Mesodermal cell (in vitro differentiated cells): ENCODE measurements at regions not wholly inside any gene's neighbourhood (a gene's known extent, or its start where the extent isn't known, plus 50 kb on each side); places are given as distances from the start of the nearest gene placed in this dataset.

Experiments used
- H3K27ac ChIP-seq: 2 replicates; pipeline ENCODE4 v1.7.0; 2013; ENCODE audit warnings: mild to moderate bottlenecking, low read depth, low read length, moderate library complexity; ENCODE audit not compliant: severe bottlenecking
- H3K36me3 ChIP-seq: 2 replicates; pipeline ENCODE4 v1.7.1; 2013; ENCODE audit warnings: mild to moderate bottlenecking, low read length, moderate library complexity; ENCODE audit not compliant: control insufficient read depth, insufficient read depth
- H3K4me1 ChIP-seq: one replicate; pipeline ENCODE4 v1.7.1; 2013; ENCODE audit warnings: mild to moderate bottlenecking, low read length; ENCODE audit not compliant: insufficient read depth, control insufficient read depth, poor library complexity, severe bottlenecking
- H3K4me3 ChIP-seq: 2 replicates; pipeline ENCODE4 v1.7.0; 2013; ENCODE audit warnings: low read length, control low read depth, mild to moderate bottlenecking; ENCODE audit not compliant: insufficient read depth, poor library complexity, severe bottlenecking; ENCODE audit errors: extremely low read depth
- H3K9me3 ChIP-seq: 2 replicates; pipeline ENCODE4 v1.7.1; 2013; ENCODE audit warnings: mild to moderate bottlenecking, low read length, moderate library complexity; ENCODE audit not compliant: control insufficient read depth
- WGBS, 2 experiments: methylation state at CpG; one replicate each; pipeline ENCODE4 v1.1.5; 2013; ENCODE audit warnings: missing lambda C conversion rate in 2 of 2; ENCODE audit not compliant: insufficient coverage in 2 of 2; 5-methylcytosine and 5-hydroxymethylcytosine counted together

DNA sequence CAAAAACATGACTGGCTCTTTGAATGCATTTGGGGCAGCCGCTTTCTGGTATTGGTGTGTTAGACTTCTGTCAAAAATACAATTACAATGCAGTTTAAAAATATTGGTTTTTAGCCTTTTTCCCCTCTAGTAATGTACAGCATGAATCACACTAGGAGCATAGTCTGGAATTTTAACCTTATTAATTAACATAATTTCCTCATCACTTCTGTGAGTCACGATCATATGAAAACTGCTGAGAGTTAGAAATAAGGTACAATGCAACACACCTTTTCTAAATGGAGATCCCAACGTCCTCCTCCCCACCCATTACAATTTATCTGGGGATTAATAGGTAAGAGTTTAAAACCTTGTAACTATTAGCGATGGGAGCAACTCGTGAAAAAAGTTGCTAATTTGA lies 297.1 kb upstream of the RIMS1 start:
- WGBS, 2 experiments, result no CpG with 5 or more reads among the region's 5 CpGs
- Histone ChIP-seq H3K4me3 (no peak overlapping the region), H3K9me3 (peaks cover 6% of the 10 kb centered on the region), H3K27ac (no peak overlapping the region), H3K4me1 (no peaks in the 10 kb centered on the region), H3K36me3 (no peaks in the 10 kb centered on the region)

DNA sequence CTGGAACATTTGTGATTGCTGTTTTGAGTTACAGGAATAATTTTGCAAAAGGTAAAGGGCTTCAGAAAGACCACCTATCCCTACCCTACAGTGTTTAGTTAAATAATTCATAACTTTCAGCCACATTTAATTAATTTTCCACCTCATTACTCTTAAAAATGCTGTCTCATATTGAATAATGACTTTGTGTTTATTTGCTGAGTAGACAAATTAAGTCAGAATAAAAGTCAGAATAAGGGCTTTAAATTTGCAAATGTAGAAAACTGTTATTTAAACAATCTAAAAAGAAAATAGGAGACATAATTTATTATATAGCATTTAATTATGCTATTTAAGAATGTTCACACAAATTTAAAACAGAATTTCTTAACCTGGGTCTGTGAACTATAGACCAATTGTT lies 293.7 kb upstream of the RIMS1 start:
- Histone ChIP-seq H3K9me3 (no peaks in the 10 kb centered on the region), H3K4me3 (no peak overlapping the region), H3K36me3 (no peaks in the 10 kb centered on the region), H3K4me1 (no peaks in the 10 kb centered on the region), H3K27ac (no peak overlapping the region)

DNA sequence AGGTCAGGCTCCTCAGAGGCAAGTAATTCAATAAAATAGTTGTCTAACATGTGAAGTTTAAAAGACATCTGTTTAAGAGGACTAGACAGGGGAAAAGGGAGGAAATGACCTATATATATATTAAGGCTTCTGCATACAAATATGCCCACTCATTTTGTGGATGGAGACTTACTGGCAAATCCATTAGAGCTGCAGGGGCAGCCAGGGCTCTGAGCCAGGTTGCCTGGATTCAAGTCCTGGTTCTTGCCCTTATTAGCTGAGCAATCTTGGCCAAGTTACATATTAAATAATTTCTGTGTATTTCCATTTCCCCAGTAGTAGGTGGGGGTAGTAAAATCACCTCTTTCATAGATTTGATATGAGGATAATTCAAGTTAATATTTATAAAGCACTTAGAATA lies 287.0 kb upstream of the RIMS1 start:
- Histone ChIP-seq H3K9me3 (no peaks in the 10 kb centered on the region), H3K4me3 (no peak overlapping the region), H3K36me3 (no peaks in the 10 kb centered on the region), H3K4me1 (peaks cover 3% of the 10 kb centered on the region), H3K27ac (no peak overlapping the region)

DNA sequence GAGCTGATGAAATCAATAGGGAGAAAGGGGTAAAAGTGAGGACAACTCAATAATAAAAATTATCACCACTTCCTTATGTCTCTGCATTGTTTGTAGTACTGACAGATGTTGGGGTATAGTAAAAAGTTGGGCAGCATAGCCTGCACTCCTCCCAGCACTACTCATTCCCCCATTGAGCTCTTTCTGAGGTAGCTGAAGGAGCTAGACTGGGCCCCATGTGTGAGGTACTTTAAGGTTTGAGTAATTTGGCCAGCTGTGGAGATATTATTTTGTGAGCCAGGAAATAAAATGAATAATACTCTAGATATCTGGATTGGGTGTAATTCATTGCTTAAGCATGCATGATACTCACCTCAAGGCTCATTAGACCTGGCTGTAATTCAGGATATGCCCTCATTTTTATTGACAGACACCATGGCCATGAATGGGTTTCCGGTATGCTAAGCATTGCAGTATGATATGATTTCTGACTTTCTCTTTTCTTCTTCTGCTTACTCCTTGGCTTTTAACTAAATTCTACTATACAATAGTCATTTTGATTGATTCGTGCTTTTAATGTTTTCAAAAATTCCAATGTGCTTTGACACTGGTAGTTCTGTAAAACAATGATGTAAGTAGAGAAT lies 283.9 kb upstream of the RIMS1 start:
- 86% methylated on average over 1 of the region's 2 CpGs; no CpG with 5 or more reads in 1 of the 2 experiments for WGBS, 2 experiments
- H3K4me1 ChIP-seq, result peaks cover 3% of the 10 kb centered on the region
- H3K9me3 ChIP-seq, result no peaks in the 10 kb centered on the region
- no peak overlapping the region for H3K4me3 ChIP-seq
- H3K27ac ChIP-seq, result no peak overlapping the region
- no peaks in the 10 kb centered on the region for H3K36me3 ChIP-seq

DNA sequence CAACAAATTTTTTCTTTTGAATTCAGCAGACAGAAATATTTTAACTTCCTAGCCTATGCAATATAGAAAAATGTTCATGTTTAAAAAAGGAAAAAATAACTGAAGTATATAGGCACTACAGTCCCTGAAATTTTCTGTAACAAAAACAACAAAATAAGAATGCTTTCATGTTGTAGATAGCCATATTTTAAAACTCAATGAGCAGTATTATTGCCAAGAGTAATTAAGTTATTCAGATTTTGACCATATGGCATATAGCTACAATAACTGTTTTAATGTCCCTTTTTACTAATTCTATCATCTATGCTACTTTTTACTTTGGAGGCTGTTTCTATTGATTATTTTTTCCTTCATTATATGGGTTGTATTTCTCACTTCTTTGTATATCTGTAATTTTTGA lies 283.3 kb upstream of the RIMS1 start:
- no peaks in the 10 kb centered on the region for H3K36me3 ChIP-seq
- no peak overlapping the region for H3K27ac ChIP-seq
- H3K4me3 ChIP-seq, result no peak overlapping the region
- peaks cover 3% of the 10 kb centered on the region for H3K4me1 ChIP-seq
- H3K9me3 ChIP-seq, result no peaks in the 10 kb centered on the region

DNA sequence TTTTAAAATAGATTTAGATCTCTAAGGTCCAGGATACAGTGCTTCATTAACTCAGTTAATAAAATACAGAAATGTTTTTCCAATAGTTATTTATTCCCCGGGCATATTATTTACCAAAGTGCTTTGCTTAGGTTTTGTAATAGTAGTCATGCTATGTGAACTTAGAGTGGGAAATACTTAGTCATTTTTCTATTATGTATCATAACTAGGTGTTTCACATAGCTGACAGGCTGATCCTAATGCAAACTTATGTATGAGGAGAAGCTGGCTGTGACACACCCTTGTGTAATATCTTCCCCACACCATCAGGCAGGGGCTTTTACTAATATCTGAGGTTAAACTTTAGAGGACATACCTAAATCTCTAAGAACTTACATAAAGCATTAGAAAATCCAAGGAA lies 277.7 kb upstream of the RIMS1 start:
- Histone ChIP-seq H3K27ac (no peak overlapping the region), H3K4me3 (no peak overlapping the region)
- WGBS, 2 experiments, result no CpG with 5 or more reads among the region's 1 CpG

DNA sequence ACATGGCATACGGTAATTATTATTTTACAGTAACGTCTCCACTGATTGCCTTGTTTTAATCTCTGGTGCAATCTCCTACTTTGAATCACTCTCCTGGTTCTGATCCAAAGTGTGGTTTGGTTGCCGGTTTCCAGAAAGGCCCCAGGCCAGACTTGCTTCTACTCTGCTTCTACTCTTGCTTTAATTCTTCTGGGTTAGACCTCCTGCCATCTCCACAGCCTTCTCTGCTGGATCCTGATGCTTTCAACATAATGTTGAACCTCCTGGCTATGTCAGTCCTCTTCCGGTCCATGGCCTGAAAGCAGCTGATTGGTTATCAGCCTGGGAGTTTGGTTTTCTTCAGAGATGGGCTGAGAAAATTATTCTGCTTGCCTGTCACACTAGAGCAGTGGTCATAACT lies 266.5 kb upstream of the RIMS1 start:
- Histone ChIP-seq H3K9me3 (peaks cover 4% of the 10 kb centered on the region), H3K27ac (no peak overlapping the region), H3K36me3 (no peaks in the 10 kb centered on the region), H3K4me3 (no peak overlapping the region), H3K4me1 (no peaks in the 10 kb centered on the region)
- WGBS, 2 experiments, result 92 to 95% methylated on average over 3 to 4 of the region's 4 CpGs

More for the DNA sequence above, 277.7 kb upstream of the RIMS1 start:
- H3K9me3 ChIP-seq, result no peaks in the 10 kb centered on the region
- no peaks in the 10 kb centered on the region for H3K4me1 ChIP-seq
- no peaks in the 10 kb centered on the region for H3K36me3 ChIP-seq

DNA sequence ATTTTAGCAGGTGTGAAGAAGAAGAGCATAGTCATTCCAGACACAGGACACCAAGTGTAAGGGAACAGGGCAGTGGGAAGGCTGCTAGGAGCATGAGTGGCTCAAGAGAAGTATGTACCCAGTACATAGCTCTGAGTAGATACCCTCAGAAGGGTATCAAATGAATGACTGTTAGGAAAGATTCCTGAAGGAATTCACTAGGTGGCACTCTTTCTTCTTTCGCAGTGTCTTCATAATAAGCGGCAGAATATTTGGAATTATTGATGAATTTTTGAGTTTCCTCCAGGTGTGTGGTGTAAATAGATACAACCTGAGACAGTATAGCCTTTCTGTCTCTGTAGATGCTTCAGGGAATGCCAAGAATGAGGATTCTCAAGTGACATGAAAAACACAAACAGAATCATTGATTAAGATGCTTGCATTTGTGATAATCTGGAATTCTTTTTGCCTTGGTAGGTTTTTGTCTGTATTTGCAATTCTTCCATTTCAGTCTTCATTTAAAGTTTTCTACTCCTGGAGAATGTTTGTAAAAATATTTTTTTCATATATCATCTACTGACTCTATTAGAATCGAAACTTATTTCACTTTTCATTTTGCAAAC lies 264.3 kb upstream of the RIMS1 start:
- Histone ChIP-seq H3K4me3 (no peak overlapping the region), H3K9me3 (peaks cover 16% of the 10 kb centered on the region), H3K36me3 (no peaks in the 10 kb centered on the region), H3K4me1 (no peaks in the 10 kb centered on the region), H3K27ac (no peak overlapping the region)
- 50 to 59% methylated on average over 1 to 2 of the region's 3 CpGs for WGBS, 2 experiments

DNA sequence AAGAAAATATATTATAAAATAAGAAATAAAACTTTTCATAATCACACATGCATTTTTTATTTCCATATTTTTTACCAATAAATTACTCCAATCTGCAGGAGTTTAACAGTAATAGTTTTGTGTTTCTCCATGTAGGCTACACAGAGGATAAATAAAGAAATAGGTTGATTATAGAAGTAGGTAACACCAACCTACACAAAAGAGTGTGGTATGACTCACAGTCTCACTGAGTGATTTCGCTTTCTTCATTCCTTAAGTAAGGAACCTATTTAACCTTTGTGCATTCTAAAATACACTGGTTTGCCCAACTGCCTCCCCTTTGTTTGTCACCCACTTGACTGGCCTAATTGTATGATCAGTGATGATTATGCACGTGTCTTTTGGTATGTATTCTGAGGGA lies 244.2 kb upstream of the RIMS1 start:
- 67% methylated on average over 1 of the region's 2 CpGs; no CpG with 5 or more reads in 1 of the 2 experiments for whole genome bisulfite sequencing, 2 experiments
- Histone ChIP-seq H3K9me3 (no peaks in the 10 kb centered on the region), H3K4me3 (no peak overlapping the region), H3K36me3 (no peaks in the 10 kb centered on the region), H3K4me1 (no peaks in the 10 kb centered on the region), H3K27ac (no peak overlapping the region)

DNA sequence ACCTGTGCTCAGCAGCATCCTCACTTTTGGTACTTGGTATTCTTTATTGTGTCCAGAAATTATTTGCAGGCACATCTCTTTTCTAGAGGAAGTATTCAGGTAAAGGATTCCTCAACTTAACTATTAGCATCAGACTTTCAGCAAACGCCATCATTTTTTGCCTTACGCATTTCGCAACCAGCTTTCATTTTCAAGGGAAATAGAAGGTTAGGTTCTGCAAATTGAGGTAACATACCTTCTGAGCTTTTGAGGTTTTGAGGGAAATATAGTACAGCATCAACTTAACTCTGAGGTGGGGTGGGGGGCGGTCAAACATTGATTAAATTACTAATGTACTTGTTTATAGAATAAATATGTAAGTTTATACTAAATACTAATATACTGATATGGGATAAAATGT lies 243.6 kb upstream of the RIMS1 start:
- 93% methylated on average over 3 of the region's 4 CpGs; no CpG with 5 or more reads in 1 of the 2 experiments for WGBS, 2 experiments
- H3K4me1 ChIP-seq, result no peaks in the 10 kb centered on the region
- no peak overlapping the region for H3K27ac ChIP-seq
- no peak overlapping the region for H3K4me3 ChIP-seq
- no peaks in the 10 kb centered on the region for H3K36me3 ChIP-seq
- H3K9me3 ChIP-seq, result no peaks in the 10 kb centered on the region

DNA sequence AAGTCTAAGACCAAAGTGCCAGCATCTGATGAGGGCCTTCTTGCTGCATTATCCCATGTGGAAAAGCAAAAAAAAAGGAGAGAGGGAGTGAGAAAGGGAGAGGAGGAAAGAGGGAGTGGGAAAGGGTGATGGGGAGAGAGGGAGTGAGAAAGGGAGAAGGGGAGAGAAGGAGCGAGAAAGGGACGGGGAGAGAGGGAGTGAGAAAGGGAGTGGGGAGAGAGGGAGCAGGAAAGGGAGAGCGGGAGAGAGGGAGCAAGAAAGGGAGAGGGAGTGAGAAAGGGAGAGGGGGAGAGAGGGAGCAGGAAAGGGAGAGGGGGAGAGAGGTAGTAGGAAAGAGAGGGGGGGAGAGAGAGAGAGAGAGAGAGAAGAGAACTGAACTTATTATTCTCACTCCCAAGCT lies 241.1 kb upstream of the RIMS1 start:
- H3K4me1 ChIP-seq, result no peaks in the 10 kb centered on the region
- H3K4me3 ChIP-seq, result no peak overlapping the region
- WGBS, 2 experiments, result 86% methylated on average over 2 of the region's 3 CpGs; no CpG with 5 or more reads in 1 of the 2 experiments
- H3K9me3 ChIP-seq, result no peaks in the 10 kb centered on the region
- no peak overlapping the region for H3K27ac ChIP-seq
- no peaks in the 10 kb centered on the region for H3K36me3 ChIP-seq
